ENCODE measurements at regions not wholly inside any gene's neighbourhood (a gene's known extent, or its start where the extent isn't known, plus 50 kb on each side); places are given as distances from the start of the nearest gene placed in this dataset.

DNA sequence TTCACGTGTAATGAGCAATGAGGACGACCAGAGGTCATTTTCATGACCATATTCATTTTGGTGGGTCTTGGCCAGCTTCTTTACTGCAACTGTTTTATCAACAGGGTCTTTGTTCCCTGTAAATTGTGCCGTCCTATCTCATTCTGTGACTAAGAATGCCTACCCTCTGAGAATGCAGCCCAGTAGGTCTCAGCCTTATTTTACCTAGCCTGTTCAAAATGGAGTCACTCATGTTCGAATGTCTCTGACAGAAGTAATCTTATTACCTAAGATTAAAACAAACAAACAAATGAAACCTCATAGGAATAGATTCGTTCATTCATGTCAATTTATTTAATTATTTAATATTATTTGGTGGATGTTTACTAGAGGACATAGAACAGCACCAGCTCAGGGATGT, 714.8 kb downstream of the ADCYAP1 start:
- TF ChIP-seq, protein P1, sequence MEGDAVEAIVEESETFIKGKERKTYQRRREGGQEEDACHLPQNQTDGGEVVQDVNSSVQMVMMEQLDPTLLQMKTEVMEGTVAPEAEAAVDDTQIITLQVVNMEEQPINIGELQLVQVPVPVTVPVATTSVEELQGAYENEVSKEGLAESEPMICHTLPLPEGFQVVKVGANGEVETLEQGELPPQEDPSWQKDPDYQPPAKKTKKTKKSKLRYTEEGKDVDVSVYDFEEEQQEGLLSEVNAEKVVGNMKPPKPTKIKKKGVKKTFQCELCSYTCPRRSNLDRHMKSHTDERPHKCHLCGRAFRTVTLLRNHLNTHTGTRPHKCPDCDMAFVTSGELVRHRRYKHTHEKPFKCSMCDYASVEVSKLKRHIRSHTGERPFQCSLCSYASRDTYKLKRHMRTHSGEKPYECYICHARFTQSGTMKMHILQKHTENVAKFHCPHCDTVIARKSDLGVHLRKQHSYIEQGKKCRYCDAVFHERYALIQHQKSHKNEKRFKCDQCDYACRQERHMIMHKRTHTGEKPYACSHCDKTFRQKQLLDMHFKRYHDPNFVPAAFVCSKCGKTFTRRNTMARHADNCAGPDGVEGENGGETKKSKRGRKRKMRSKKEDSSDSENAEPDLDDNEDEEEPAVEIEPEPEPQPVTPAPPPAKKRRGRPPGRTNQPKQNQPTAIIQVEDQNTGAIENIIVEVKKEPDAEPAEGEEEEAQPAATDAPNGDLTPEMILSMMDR (IDR thresholded peaks at IDR 0.05): no peak
- no peak for TF ChIP-seq POLR2A (IDR thresholded peaks at IDR 0.05)

Measured in right lobe of liver (tissue), 4 donors.